ENCODE measurements at regions not wholly inside any gene's neighbourhood (a gene's known extent, or its start where the extent isn't known, plus 50 kb on each side); places are given as distances from the start of the nearest gene placed in this dataset.

- TF ChIP-seq, protein P1, sequence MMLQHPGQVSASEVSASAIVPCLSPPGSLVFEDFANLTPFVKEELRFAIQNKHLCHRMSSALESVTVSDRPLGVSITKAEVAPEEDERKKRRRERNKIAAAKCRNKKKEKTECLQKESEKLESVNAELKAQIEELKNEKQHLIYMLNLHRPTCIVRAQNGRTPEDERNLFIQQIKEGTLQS (IDR thresholded peaks at IDR 0.05) = no peak
- TF ChIP-seq, protein P1 (CRISPR knock-in tag; conservative IDR thresholded peaks at IDR 0.05) = no peak
- no peak for TF ChIP-seq KLF16 (IDR thresholded peaks at IDR 0.05)
Measured at GRCh38 chr2:82043867-82044266, 1739.3 kb upstream of the LRRTM1 start (continued).

DNA sequence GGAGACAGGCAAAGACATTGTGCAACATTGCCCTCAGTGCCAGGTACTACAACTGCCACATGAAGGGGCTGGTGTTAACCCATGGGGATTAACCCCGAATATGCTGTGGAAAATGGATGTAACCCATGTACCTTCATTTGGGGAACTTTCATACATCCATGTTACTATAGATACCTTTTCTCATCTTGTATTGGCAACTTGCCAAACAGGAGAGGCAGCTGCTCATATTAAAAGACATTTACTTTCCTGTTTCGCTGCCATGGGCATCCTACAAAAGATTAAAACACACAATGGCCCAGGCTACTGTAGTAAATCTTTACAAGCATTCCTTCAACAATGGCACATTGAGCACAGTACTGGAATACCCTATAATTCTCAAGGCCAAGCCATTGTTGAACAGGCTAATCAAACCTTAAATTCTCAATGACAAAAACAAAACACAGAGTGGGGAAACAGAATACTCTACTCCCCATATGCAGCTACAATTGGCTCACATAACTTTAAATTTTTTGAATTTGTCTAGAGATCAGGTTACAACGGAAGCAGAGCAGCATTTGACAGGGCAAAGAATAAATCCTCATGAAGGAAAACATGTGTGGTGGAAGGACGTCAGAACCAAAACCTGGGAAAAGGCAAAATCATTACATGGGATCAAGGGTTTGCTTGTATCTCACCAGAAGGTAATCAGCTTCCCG is 1723.5 kb upstream of the LRRTM1 start:
- no peaks in the 10 kb centered on the region for H4K20me1 ChIP-seq (replicated peaks; ENCODE audit: control insufficient read depth, insufficient read depth, low read length)
- H3K4me3 ChIP-seq = no peak overlapping the region
- FAIRE-seq (no peak), DNase-seq (ENCODE audit: extremely low read depth in 1 of 4, low spot score in 3 of 4) (no peak), ATAC-seq (no peak)
- H3K9me1 ChIP-seq (ENCODE audit: control insufficient read depth, insufficient read depth, low read length) = no peaks in the 10 kb centered on the region
- H3K9ac ChIP-seq (ENCODE audit: insufficient read depth in 1 of 2, low read depth in 2 of 2, low read length in 2 of 2) = no peak overlapping the region
- no peak overlapping the region for H3K4me2 ChIP-seq (ENCODE audit: insufficient read depth, low read length)
- POLR2A ChIA-PET = no interaction called here
- in situ Hi-C loops (cut with MboI) (no loop called here), intact Hi-C loops (cut with micrococcal nuclease) (no loop called here)
- H3K79me2 ChIP-seq (ENCODE audit: control insufficient read depth, insufficient read depth, low read length) = no peaks in the 10 kb centered on the region
- no peaks in the 10 kb centered on the region for H3K36me3 ChIP-seq (ENCODE audit: control insufficient read depth, insufficient read depth, low read length)
- H3K4me1 ChIP-seq (replicated peaks in 1 of 2; ENCODE audit: control insufficient read depth in 2 of 2, insufficient read depth in 2 of 2, low read length in 2 of 2) = no peaks in the 10 kb centered on the region
- no peaks in the 10 kb centered on the region for H3K9me3 ChIP-seq (replicated peaks; ENCODE audit: control insufficient read depth, insufficient read depth, low read depth, low read length)
- no peak overlapping the region for H2AFZ ChIP-seq (ENCODE audit: low read depth, low read length)
- BruUV-seq (replicated peaks) = no TSS peak
- no peak overlapping the region for H3K27ac ChIP-seq (ENCODE audit: extremely low read depth, low read depth, low read length)
- H3K27me3 ChIP-seq (ENCODE audit: control insufficient read depth in 2 of 2, insufficient read depth in 2 of 2, low read length in 2 of 2) = no peaks in the 10 kb centered on the region
- peak; percentile 80 for TF ChIP-seq NFIX (CRISPR knock-in tag; IDR thresholded peaks at IDR 0.05; ENCODE audit: low read depth)
- no peak for TF ChIP-seq DEAF1 (CRISPR knock-in tag; IDR thresholded peaks at IDR 0.05)
- TF ChIP-seq NFIC (IDR thresholded peaks at IDR 0.05) = peak; percentile 84
- WGBS (ENCODE audit: insufficient coverage, low coverage, missing lambda C conversion rate) = 5% methylated on average over 5 of the region's 5 CpGs
- CTCF ChIA-PET (ENCODE audit: low intra/inter-chr PET ratio) = no interaction called here
